Upper lobe of left lung (tissue), 6 donors: ENCODE measurements at regions not wholly inside any gene's neighbourhood (a gene's known extent, or its start where the extent isn't known, plus 50 kb on each side); places are given as distances from the start of the nearest gene placed in this dataset.
A peak's percentile ranks its signal among the peaks of the same experiment; 100 is the strongest.

Source experiments
- ATAC-seq, 2 donors: fragments of 200-7000 bp; cut with Tn5 transposase; one replicate each; pipeline ENCODE4 v1.9.1; 2022; ENCODE audit warnings: mild to moderate bottlenecking in 2 of 2, moderate library complexity in 2 of 2; ENCODE audit not compliant: low FRiP score in 2 of 2
- DNase-seq, 2 donors: peaks; one replicate each; pipeline ENCODE4 v3.0.0-alpha.2; 2019 to 2020
- H3K27ac ChIP-seq, 4 donors: fragments of 200-600 bp; sonication (generic); one replicate each; pipeline ENCODE4 v1.5.1; 2016 to 2019
- H3K27me3 ChIP-seq, 4 donors: fragments of 200-600 bp; sonication (generic); one replicate each; pipeline ENCODE4 v1.5.1; 2017 to 2019
- H3K36me3 ChIP-seq, 4 donors: fragments of 200-600 bp; sonication (generic); one replicate each; pipeline ENCODE4 v1.5.1; 2016 to 2019
- H3K4me1 ChIP-seq, 4 donors: fragments of 200-600 bp; sonication (generic); one replicate each; pipeline ENCODE4 v1.5.1; 2018 to 2019
- H3K4me3 ChIP-seq, 4 donors: fragments of 200-600 bp; sonication (generic); one replicate each; pipeline ENCODE4 v1.5.1; 2017 to 2019; ENCODE audit warnings: mild to moderate bottlenecking in 2 of 4, moderate library complexity in 1 of 4
- H3K9me3 ChIP-seq, 4 donors: fragments of 200-600 bp; sonication (generic); one replicate each; pipeline ENCODE4 v1.5.1; 2018 to 2019
- CTCF ChIP-seq, 6 experiments: fragments of 450-650 bp in 4 of 6; fragments of 200-600 bp in 2 of 6; sonication (generic) in 2 of 6; IDR thresholded peaks; one replicate each; pipeline ENCODE4 v1.5.1; 2016 to 2019; ENCODE audit warnings: antibody characterized with exemption in 6 of 6
- EP300 ChIP-seq, 4 donors: sonication (generic); formaldehyde crosslinking; IDR thresholded peaks; one replicate each; pipeline ENCODE4 v1.5.1; 2017; ENCODE audit warnings: antibody characterized with exemption in 4 of 4, control low read depth in 2 of 4
- POLR2A ChIP-seq, 4 donors: fragments of 450-650 bp; IDR thresholded peaks; one replicate each; pipeline ENCODE4 v1.5.1; 2016 to 2017; ENCODE audit warnings: antibody characterized with exemption in 4 of 4, mild to moderate bottlenecking in 2 of 4
- POLR2AphosphoS5 ChIP-seq, 2 donors: sonication (generic); formaldehyde crosslinking; IDR thresholded peaks; one replicate each; pipeline ENCODE4 v1.5.1; 2017; ENCODE audit warnings: antibody characterized with exemption in 2 of 2
- WGBS, 2 donors: methylation state at CpG; one replicate each; pipeline ENCODE4 v1.1.5; 2017 to 2018; 5-methylcytosine and 5-hydroxymethylcytosine counted together
- donor health status: DM: no; HTN: no; CAD: no; lungs with moderate emphysema.
- donor health status: DM: no; HTN: yes; CAD: no; lungs with severe emphysema.

- no peaks in the 10 kb centered on the region for H3K27me3 ChIP-seq
Observed at GRCh38 chr5:67520161-67520908, 323.7 kb upstream of the CD180 start.

GRCh38 chr5:67518227-67518626 is 321.6 kb upstream of the CD180 start:
- Histone ChIP-seq H3K36me3 (no peaks in the 10 kb centered on the region), H3K27me3 (no peaks in the 10 kb centered on the region), H3K4me1 (peaks cover 0 to 5% (median 2%) of the 10 kb centered on the region in 4 donors), H3K9me3 (no peaks in the 10 kb centered on the region), H3K27ac (no peak overlapping the region), H3K4me3 (no peak overlapping the region)
- ATAC-seq (no peak), DNase-seq (no peak)
- TF ChIP-seq POLR2A (IDR thresholded peaks at IDR 0.05) (no peak), POLR2AphosphoS5 (IDR thresholded peaks at IDR 0.05) (no peak), CTCF (IDR thresholded peaks at IDR 0.05) (no peak), EP300 (IDR thresholded peaks at IDR 0.05) (no peak)
- WGBS, 2 donors, result 80 to 93% methylated on average over 2 of the region's 2 CpGs

More at GRCh38 chr5:67520161-67520908, 323.7 kb upstream of the CD180 start:
- ATAC-seq, result no peak
- Histone ChIP-seq H3K27ac (no peak overlapping the region), H3K9me3 (no peaks in the 10 kb centered on the region), H3K4me1 (peaks cover 0 to 5% (median 2%) of the 10 kb centered on the region in 4 donors), H3K36me3 (no peaks in the 10 kb centered on the region), H3K4me3 (no peak overlapping the region)
- WGBS, 2 donors, result 83 to 93% methylated on average over 6 of the region's 6 CpGs
- TF ChIP-seq EP300 (IDR thresholded peaks at IDR 0.05) (no peak), POLR2AphosphoS5 (IDR thresholded peaks at IDR 0.05) (no peak), CTCF (IDR thresholded peaks at IDR 0.05) (no peak), POLR2A (IDR thresholded peaks at IDR 0.05) (no peak)
- no peak for DNase-seq

- 50 to 69% methylated on average over 6 of the region's 6 CpGs for WGBS, 2 donors
- ATAC-seq (peak; percentile 50 to 88), DNase-seq (peak in 1 of 2 donors; percentile 41)
- TF ChIP-seq POLR2A (IDR thresholded peaks at IDR 0.05) (no peak), EP300 (IDR thresholded peaks at IDR 0.05) (peak in 3 of 4 donors; percentile 7 to 93 (median 68)), POLR2AphosphoS5 (IDR thresholded peaks at IDR 0.05) (peak; percentile 45 to 54)
- Histone ChIP-seq H3K27ac (peak overlapping the region; percentile 16 to 62 (median 40)), H3K27me3 (no peaks in the 10 kb centered on the region), H3K36me3 (no peaks in the 10 kb centered on the region), H3K9me3 (no peaks in the 10 kb centered on the region), H3K4me3 (no peak overlapping the region), H3K4me1 (peaks cover 0 to 5% (median 2%) of the 10 kb centered on the region in 4 donors)
Observed at GRCh38 chr5:67516948-67517565, 320.5 kb upstream of the CD180 start.

GRCh38 chr5:67515762-67516161 is 319.2 kb upstream of the CD180 start:
- no peak for TF ChIP-seq POLR2A (IDR thresholded peaks at IDR 0.05)
- no peak for TF ChIP-seq POLR2AphosphoS5 (IDR thresholded peaks at IDR 0.05)
- no peak for TF ChIP-seq EP300 (IDR thresholded peaks at IDR 0.05)
- TF ChIP-seq CTCF (IDR thresholded peaks at IDR 0.05), result no peak
- no peak for ATAC-seq
- Histone ChIP-seq H3K36me3 (no peaks in the 10 kb centered on the region), H3K9me3 (no peaks in the 10 kb centered on the region), H3K4me1 (peaks cover 0 to 5% (median 2%) of the 10 kb centered on the region in 4 donors), H3K27ac (no peak overlapping the region), H3K4me3 (no peak overlapping the region), H3K27me3 (no peaks in the 10 kb centered on the region)
- 81 to 92% methylated on average over 2 of the region's 2 CpGs for WGBS, 2 donors
- DNase-seq, result no peak

GRCh38 chr5:67515020-67515689 is 318.6 kb upstream of the CD180 start:
- Histone ChIP-seq H3K4me3 (no peak overlapping the region), H3K9me3 (no peaks in the 10 kb centered on the region), H3K27ac (no peak overlapping the region), H3K4me1 (peaks cover 0 to 5% (median 2%) of the 10 kb centered on the region in 4 donors), H3K27me3 (no peaks in the 10 kb centered on the region), H3K36me3 (no peaks in the 10 kb centered on the region)
- no peak for DNase-seq
- ATAC-seq, result no peak
- WGBS, 2 donors, result 83 to 84% methylated on average over 7 of the region's 7 CpGs
- TF ChIP-seq EP300 (IDR thresholded peaks at IDR 0.05), result no peak
- TF ChIP-seq POLR2A (IDR thresholded peaks at IDR 0.05), result no peak
- TF ChIP-seq POLR2AphosphoS5 (IDR thresholded peaks at IDR 0.05), result no peak
- no peak for TF ChIP-seq CTCF (IDR thresholded peaks at IDR 0.05)
